ENCODE measurements at regions not wholly inside any gene's neighbourhood (a gene's known extent, or its start where the extent isn't known, plus 50 kb on each side); places are given as distances from the start of the nearest gene placed in this dataset.

DNA sequence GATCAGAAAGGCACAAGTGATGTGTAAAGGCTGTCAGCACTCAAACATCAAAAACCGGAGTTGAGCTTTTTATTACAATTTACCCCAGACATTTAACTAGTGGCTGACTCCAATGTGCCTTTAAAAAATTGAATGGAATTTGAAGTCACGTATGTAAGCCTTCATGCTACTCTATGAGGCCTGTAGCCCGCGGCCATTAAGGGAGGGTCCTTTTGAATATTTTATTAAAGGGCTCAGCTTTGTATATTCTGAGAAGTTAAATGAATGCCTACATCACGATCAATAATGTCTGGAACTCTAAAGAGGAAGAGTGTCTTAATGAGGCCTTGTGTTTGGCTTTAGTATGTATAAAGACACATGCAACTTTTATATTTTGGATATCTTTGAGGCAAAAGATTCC is 916.6 kb upstream of the CELF2 start:
- DNase-seq (ENCODE audit: low read depth) = no peak

DNA sequence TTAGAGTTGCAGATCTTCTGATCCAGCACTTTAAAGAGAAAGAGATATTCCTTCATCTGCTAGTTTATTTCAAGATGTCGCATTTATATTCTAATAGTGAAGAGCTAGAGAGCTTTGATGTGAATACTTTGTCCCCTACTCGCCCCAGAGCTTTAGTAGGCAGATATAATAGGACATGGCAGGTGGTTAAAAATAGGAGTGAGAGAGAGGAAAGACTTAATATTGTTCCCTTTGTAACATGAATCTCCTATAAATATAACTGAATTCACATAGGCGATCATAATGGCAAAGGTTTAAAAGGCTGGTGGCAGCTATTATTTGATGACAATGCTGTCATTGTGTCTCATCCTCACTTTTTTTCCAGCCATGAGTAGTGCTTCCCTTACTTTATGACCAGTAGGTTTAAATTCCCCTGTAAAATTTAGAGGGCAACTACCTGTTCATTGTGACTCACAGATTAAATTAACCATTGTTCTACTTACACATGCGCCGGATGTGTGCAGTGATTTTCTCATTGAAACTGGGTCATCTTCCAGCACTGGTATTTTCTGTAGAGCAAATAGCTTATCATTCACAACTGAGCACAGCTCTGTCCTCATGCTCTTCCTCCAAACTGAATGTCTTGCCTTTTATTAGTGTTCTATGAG is 906.7 kb upstream of the CELF2 start:
- no peak for DNase-seq (ENCODE audit: low read depth)

DNA sequence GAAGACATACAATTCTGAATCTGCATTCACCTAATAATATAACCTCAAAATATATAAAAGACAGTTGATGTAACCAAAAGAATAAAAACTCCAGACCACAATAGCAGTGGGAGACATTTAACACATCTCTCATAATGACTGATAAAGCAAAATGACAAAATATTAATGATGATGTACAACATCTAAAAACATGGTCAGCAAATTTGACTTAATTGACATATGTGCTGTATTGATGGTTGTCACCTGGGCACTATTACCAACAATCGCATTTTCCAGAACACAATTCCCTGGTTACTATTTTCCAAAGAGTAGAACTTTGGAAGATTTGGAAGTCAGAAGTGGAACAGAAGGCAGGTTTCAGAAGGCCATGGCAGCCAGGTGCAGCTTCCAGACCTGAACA is 899.5 kb upstream of the CELF2 start:
- no peak for DNase-seq (ENCODE audit: low read depth)

DNA sequence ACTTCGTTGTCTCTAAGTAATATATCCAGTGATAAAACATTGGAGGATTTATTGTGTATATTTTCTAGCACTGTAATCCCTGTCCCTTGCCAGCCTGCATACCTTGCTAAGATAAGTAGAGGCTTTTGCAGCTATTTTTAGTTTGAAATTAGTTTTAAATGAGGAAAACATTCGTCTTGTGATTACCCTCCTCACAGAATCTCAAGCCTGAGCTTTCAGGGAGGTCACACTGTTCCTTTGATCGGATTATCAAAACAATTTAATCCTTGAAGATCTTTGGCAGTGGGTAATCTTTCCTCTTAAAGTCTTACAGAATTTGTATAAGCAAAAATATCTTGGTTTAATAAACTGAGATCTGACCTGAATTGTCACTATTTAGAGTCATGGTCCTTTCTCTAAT is 897.0 kb upstream of the CELF2 start:
- no peak for DNase-seq (ENCODE audit: low read depth)

DNA sequence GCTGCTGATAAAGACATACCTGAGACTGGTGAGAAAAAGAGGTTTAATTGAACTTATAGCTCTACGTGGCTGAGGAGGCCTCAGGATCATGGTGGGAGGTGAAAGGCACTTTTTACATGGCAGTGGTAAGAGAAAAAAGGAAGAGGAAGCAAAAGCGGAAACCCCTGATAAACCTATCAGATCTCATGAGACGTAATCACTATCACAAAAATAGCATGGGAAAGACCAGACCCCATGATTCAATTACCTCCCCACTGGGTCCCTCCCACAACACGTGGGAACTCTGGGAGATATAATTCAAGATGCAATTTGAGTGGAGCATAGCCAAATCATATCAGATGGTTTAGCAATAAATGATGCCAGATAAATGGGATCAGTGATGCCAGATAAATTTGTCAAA is 892.0 kb upstream of the CELF2 start:
- DNase-seq (ENCODE audit: low read depth) = no peak

DNA sequence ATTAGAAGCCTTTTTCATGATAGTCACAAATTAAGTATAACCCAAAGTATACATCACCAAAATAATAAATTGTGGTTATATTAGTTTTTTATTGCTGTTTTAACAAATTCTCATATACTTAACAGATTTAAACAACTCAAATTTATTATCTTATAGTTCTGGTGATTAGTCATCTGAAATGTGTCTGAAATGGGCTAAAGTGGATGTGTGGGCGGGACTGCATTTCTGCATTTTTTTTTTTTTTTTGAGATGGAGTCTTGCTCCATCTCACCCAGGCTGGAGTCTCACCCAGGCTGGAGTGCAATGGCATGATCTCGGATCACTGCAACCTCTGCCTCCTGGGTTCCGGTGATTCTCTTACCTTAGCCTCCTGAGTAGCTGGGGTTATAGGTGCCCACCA is 891.5 kb upstream of the CELF2 start:
- no peak for DNase-seq (ENCODE audit: low read depth)

DNA sequence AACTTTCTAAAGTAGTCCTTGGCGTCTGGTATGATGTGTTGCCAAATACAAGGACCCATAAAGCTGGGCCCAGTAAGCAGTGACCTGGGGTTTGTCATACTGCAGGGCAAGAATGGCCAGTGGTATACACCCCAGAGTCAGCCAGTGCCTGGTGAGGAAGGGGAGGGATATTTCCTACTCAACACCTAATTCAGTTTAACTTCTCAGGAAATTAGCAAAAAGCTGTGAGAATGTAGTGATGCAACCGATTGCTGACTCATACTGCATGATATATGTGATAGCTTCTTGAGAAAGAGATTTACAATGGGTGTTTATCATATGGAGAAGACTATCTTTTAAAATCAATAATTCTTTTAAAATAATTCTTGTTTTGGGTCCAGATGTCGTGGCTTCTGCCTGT is 889.3 kb upstream of the CELF2 start:
- no peak for DNase-seq (ENCODE audit: low read depth)

DNA sequence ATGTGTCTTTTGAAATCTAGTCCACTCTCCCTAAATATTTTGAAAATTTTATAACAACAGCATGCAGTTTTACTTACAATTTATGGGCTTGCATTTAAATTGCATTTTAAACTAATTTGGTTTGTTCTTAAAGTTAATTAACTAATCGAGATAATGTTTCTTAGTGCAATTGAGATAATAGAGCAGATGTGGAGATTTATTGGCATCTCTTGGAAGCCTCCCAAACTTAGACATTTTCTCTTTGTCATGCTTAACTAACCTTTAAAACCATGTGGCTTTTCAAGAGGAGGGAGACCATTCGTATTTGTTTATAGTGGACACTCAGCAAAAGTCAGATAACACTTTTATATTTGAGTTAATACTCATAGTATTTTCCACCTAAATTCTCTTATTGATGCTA is 887.0 kb upstream of the CELF2 start:
- DNase-seq (ENCODE audit: low read depth) = no peak

DNA sequence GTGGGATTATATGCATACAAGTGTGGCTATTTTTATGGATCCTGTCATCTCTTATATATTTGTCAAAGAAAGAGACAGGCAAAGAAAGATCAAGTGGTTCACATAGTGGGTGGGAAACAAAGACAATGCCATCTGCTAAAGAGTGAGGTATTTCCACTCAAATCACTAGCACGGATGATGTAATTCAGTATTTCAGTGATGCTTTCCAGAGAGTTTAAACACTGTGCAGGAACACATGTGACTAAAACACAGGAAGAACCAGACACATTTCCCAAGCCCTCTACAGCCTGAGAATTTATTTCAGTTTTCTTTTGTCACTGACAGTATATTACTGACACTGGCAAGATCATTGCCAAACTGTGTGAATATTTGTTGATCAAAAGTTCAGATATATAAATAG is 885.7 kb upstream of the CELF2 start:
- no peak for DNase-seq (ENCODE audit: low read depth)

DNA sequence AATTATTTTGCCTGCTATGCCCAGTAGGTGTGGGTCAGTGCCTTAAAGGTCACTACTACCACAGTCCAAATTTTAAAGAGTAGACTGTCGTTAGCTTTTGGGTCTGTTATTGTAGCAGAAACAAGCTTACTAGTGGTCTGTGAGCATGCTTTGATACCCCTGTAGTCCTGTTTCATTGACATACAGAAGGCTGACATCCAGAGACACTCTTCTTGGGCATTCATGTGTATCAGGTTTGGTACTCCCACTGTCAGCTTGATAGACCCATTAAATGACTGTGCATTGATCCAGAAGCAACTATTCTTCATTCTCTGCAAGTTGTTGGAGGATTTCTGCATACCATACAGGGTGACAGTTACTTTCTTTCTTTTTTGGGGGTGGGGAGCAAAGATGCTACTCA is 884.4 kb upstream of the CELF2 start:
- DNase-seq (ENCODE audit: low read depth) = no peak

DNA sequence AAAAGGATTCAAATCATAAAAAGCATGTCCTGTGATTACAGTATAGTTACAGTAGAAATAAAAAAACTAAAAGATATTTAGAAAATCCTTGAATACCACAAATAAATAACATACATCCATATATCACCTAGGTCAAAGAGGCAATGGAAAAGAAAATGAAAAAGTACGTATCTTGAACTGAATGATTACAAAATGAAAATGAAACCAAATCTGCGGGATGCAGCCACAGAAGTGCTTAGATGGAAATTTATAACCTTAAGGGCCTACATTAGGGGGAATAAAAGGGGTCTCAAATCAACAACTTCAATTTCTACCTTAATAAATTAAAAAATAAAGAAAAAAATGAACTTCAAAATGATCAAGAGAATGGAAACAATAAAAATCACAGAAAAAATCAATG is 879.0 kb upstream of the CELF2 start:
- peak; percentile 55 for DNase-seq (ENCODE audit: low read depth)

DNA sequence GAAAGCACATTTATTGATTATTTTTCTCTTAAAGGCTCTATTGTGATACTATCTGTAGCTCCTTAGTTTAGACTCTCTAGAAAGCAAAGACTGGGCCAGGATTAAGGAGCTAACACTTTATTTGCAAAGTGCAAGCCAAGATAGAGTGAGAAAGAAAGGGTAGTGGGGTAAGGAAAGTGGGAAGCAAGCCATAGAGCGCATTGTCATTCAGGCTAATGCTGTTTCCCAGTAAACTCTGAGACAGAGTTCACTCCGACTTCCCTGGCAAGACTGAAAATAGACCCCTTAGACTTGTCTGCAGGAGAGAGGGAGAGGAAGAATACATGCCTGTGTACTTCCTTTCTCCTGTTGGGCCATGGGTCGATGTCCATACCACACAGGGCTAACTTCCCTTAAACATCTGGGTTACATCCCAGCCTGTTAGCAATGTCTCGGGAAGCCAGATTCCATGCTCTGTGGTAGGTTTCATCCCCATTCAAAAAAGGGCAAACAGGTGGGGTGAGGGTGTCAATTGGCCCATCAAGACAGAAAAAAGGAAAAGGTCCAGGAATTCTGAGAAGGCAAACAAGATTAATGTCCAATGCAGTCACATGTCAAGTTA is 875.8 kb upstream of the CELF2 start:
- DNase-seq (ENCODE audit: low read depth) = no peak

DNA sequence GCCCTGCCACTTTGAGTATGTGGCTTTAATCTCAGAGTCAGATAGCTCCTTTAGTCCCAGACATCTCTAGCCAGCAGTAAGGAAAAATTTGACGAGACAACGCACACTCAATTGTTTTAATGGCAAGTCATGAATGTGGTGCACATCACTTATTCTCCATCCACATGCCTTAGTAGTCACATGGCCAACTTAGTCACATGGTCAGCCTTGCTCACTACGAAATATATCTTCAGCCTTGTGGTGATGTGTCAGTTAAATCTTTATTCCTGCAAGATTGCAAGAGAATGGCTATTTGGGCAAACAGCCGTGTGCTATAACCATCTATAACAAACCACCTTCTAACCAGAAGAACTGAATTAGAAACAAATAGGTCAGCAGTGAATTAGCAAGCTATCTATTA is 871.1 kb upstream of the CELF2 start:
- DNase-seq (ENCODE audit: low read depth) = no peak

DNA sequence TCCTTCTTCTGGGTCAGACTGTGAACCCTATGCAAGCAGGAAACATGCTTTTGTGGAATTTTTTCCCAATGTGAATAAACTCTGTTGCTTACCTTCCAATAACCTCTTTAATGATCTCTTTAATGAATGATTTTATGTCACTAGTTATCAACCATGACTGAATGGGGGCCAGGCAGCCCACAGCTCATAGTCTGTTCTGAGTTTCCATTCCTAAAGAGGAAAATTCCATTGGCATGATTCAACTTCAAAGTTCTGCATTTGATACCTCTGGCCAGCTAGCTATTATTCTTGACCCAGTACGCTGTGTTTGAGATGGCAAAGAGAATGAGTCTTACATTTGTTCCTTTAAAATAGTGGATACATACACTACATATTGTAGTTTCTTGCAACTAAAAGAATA is 867.8 kb upstream of the CELF2 start:
- DNase-seq (ENCODE audit: low read depth) = no peak

DNA sequence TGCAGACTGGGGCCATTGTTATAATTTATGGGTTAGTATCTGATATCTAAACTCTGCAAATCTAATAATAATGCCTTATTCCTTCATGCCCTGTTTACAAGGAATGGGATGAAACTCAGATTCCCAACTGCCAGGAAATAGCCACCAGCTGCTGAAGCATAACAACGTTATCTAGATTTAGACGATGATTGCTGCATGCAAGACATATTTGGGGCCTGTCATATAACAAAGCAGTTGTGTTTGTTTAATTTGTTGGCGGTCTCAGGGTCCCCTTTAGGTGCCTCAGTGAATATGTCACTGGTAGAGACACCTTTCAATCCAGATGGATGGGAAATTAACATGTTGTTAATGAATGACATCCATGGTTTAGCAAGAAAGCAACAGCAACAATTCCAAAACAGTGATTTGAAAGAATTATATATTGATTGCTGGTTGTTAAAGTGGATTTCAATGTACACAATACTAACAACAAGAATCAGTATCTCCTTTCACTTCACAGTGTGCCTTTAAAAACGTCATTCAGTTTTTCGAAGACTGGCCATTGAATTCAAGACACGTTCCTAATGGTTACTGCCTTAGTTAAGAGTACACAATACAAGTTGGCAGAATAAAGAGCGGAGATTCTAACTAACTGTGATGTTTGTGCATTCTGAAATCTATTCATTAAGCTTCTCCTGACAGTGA is 860.6 kb upstream of the CELF2 start:
- no peak for DNase-seq (ENCODE audit: low read depth)

DNA sequence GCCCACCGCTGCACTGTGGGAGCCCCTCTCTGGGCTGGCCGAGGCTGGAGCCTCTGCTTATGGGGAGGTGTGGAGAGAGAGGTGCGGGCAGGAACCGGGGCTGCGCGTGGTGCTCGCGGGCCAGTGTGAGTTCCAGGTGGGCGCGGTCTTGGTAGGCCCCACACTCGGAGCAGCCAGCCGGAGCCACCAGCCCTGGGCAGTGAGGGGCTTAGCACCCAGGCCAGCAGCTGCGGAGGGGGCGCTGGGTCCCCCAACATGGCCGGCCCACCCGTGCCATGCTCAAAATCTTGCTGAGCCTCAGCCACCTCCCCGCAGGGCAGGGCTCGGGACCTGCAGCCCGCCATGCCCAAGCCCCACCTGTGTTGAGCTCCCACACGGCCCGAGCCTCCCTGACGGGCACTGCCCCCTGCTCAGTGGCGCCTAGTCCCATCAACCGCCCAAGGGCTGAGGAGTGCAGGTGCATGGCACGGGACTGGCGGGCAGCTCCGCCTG is 856.8 kb upstream of the CELF2 start:
- no peak for DNase-seq (ENCODE audit: low read depth)

DNA sequence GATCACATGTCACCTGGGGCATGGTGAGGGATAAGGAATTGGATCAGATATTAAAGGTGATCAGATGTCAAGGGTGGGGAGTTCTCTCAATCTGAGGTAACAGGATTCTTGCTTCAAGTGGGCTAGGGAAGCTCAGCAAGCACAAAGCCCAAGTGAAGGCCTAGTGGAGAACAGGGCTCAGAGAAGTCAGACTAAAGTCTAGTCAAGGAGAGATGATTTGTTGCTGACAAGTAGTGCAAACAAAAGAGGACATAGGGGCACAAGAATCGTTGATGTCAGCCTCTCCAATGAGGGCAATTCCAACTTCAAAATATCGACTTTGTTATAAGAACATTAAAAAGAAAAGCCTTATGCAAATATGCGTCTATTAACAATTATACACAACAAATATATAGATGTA is 852.8 kb upstream of the CELF2 start:
- no peak for DNase-seq (ENCODE audit: low read depth)

DNA sequence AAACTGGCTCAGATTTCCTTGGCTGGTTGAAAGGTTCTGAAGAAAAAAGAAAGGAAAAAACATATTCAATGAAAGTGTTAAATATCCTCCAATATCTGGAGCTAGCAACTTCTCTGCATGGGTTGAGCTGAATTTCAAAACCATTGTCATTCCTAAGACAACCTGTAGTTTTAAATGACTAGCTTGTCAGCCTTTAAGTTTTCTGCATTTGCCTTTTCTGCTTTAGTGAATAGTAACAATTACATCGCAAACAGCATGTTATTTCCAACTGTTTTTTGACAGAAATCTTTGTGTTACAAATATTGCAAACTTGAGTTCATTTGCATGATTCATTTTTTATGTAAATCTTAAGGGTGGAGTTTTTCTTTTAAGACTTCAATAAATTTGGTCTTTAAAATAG is 852.3 kb upstream of the CELF2 start:
- DNase-seq (ENCODE audit: low read depth) = no peak

DNA sequence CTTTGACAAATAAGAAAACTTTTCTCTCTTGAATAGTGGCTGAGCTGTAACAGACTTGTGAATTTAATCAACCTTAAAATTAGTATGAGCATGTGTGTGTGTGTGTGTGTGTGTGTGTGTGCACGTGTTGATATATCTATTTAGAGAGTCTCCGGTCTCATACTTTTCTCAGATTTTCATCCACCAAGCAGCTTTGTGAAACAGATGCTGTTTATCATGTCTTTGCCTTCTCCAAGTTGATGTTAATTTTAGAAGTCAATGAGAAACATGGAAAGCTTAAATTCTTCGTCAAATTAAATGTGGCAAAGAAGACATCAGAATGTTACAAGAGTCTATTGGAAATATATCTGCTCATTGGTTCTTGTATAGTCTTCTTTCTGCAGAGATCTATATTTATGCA is 839.2 kb upstream of the CELF2 start:
- DNase-seq (ENCODE audit: low read depth) = no peak

DNA sequence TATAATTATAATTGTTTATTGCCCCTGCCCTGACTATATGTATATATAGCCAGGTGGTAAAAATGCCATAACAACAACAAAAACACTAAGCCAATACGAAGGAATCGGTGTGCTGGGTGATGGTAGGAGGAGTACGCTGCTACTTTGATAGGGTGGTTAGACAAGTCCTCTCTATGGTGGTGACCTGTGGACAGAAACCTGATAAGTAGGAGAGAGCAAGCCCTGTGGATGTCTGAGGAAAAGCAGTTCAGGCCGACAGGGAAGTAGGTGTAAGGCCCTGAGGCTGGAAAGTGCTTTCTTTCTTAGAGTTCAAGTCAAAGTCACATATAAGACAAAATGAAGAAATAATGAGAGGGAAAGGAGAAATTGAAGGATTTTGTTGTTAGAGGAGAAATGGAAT is 823.8 kb upstream of the CELF2 start:
- no peak for DNase-seq (ENCODE audit: low read depth)

DNA sequence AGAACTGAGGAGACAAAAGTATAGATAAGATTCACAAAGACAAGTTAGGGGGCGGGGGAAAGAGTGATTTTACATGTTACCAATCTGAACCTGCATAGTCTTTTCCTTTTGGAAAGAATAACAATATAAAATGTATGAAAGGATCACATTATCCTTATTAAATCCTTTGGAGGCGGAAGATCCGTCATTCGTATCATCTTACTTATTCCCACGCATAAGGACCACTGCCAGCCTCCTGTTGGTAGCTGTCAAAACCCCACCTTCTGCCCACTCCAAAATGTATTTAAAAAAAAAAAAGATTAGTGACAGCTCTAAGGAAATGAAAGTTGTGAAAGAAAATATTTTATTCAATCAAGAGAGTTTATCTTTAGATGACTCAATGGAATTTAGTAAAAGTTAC is 821.0 kb upstream of the CELF2 start:
- DNase-seq (ENCODE audit: low read depth) = no peak

DNA sequence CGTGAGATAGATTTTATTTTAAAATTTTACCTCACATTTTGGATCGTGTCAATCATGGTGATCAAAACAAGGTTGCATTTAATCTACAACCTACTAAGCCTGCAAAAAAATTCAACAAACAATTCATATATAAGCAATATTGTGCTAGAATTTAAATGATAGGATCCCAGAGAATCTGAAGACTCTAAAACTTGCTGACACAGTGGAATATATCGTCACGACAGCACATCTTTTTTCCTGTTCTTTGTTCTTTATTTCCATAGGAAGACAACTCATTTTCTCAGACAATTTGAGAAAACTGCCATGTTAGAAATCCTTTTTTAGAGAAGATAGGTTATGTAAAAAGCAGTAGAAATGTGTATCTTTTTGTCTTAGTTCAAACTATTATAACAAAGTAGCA is 820.2 kb upstream of the CELF2 start:
- DNase-seq (ENCODE audit: low read depth) = no peak

DNA sequence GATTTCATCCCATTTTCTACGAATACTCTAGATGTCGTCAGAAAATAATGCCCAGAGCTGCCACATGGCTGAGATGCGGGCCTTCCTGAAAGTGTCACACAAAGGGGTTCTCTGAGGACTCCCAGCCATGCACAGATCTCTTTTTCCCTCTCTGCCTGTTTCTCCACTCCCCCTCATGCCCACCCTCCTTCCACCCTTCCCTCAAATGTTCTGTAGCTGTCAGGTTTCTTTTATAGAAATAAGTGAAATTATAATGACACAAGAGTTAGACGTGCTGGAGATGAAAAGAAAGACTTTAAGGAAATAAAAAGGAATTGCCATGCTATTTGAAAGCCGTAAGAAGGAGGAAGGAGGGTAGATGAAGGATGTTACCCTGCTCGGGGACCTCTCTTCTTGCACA is 819.3 kb upstream of the CELF2 start:
- DNase-seq (ENCODE audit: low read depth) = no peak

DNA sequence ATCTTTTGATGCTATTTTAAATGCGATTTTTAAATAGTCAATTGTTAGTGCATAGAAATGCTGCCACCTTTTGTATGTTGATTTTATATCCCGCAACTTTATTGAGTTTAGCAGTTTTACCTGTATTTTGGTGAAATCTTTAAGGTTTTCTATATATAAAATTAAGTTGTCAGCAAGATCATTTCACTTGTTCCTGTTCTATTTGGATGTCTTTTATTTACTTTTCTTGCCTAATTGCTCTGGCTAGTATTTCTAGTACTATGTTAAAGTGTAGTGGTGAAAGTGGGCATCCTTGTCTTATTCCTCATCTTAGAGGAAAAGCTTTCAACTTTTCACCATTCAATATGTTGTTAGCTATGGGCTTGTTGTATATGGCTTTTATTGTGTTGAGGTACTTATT is 813.3 kb upstream of the CELF2 start:
- DNase-seq (ENCODE audit: low read depth) = no peak

All from RPMI7951 (cell line).